ENCODE measurements at regions not wholly inside any gene's neighbourhood (a gene's known extent, or its start where the extent isn't known, plus 50 kb on each side); places are given as distances from the start of the nearest gene placed in this dataset.

DNA sequence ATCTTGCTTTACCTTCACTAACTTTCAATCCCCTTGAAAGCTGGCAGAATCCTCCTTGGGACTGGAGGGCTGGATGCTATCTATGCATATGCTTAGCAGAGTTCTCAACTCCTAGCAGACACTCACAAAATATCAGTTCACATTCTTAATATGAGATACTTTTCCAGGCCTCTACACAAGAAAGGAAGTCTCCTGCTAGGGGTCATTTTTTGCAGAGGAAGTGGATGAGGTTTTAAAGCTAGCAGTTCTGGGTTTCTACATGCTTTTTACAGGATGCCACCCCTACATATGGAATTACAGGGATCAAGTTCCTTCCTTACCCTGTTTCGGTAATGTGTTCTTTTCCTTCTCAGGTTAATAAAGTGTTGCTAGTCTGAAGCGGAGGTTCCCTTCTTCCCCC, 206.3 kb upstream of the TP63 start (continued):
- TF ChIP-seq EZH2 (IDR thresholded peaks at IDR 0.05; ENCODE audit: low read depth, unreplicated experiment) (no peak), CREB1 (CRISPR knock-in tag; IDR thresholded peaks at IDR 0.05; ENCODE audit: low read depth) (no peak), STAT1 (IDR thresholded peaks at IDR 0.05; ENCODE audit: unreplicated experiment) (no peak), EZH2phosphoT487 (IDR thresholded peaks at IDR 0.05; ENCODE audit: unreplicated experiment) (no peak), JUNB (IDR thresholded peaks at IDR 0.05; ENCODE audit: unreplicated experiment) (no peak)
- TF ChIP-seq, protein P1, sequence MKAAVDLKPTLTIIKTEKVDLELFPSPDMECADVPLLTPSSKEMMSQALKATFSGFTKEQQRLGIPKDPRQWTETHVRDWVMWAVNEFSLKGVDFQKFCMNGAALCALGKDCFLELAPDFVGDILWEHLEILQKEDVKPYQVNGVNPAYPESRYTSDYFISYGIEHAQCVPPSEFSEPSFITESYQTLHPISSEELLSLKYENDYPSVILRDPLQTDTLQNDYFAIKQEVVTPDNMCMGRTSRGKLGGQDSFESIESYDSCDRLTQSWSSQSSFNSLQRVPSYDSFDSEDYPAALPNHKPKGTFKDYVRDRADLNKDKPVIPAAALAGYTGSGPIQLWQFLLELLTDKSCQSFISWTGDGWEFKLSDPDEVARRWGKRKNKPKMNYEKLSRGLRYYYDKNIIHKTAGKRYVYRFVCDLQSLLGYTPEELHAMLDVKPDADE (IDR thresholded peaks at IDR 0.05) = no peak
- TF ChIP-seq, protein P2, sequence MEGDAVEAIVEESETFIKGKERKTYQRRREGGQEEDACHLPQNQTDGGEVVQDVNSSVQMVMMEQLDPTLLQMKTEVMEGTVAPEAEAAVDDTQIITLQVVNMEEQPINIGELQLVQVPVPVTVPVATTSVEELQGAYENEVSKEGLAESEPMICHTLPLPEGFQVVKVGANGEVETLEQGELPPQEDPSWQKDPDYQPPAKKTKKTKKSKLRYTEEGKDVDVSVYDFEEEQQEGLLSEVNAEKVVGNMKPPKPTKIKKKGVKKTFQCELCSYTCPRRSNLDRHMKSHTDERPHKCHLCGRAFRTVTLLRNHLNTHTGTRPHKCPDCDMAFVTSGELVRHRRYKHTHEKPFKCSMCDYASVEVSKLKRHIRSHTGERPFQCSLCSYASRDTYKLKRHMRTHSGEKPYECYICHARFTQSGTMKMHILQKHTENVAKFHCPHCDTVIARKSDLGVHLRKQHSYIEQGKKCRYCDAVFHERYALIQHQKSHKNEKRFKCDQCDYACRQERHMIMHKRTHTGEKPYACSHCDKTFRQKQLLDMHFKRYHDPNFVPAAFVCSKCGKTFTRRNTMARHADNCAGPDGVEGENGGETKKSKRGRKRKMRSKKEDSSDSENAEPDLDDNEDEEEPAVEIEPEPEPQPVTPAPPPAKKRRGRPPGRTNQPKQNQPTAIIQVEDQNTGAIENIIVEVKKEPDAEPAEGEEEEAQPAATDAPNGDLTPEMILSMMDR (conservative IDR thresholded peaks at IDR 0.05; ENCODE audit: low read depth in 2 of 2) = no peak

DNA sequence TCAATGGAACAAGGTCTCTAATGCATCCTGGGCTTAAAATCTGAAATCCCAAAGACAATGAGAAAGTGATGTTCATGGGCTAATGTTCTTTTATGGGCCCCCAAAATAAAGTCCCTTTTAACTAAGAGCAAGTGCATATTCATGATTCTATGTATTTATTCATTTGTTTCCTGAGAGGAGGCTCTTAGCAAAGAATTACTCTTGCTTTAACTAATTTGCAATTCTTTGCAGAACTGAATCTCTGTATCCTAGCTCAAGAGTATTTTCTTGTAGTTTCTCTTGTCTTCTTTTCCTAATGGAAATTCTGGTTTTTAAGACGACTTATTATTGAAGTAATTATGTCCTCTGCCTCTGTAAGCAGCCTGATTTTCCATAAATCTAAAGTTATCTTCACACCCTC, 202.2 kb upstream of the TP63 start:
- no peaks in the 10 kb centered on the region for H3K9me3 Mint-ChIP-seq
- no peak overlapping the region for H2AFZ ChIP-seq
- TF ChIP-seq, protein P3, sequence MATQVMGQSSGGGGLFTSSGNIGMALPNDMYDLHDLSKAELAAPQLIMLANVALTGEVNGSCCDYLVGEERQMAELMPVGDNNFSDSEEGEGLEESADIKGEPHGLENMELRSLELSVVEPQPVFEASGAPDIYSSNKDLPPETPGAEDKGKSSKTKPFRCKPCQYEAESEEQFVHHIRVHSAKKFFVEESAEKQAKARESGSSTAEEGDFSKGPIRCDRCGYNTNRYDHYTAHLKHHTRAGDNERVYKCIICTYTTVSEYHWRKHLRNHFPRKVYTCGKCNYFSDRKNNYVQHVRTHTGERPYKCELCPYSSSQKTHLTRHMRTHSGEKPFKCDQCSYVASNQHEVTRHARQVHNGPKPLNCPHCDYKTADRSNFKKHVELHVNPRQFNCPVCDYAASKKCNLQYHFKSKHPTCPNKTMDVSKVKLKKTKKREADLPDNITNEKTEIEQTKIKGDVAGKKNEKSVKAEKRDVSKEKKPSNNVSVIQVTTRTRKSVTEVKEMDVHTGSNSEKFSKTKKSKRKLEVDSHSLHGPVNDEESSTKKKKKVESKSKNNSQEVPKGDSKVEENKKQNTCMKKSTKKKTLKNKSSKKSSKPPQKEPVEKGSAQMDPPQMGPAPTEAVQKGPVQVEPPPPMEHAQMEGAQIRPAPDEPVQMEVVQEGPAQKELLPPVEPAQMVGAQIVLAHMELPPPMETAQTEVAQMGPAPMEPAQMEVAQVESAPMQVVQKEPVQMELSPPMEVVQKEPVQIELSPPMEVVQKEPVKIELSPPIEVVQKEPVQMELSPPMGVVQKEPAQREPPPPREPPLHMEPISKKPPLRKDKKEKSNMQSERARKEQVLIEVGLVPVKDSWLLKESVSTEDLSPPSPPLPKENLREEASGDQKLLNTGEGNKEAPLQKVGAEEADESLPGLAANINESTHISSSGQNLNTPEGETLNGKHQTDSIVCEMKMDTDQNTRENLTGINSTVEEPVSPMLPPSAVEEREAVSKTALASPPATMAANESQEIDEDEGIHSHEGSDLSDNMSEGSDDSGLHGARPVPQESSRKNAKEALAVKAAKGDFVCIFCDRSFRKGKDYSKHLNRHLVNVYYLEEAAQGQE (IDR thresholded peaks at IDR 0.05; ENCODE audit: unreplicated experiment) = no peak
- TF ChIP-seq CREB1 (CRISPR knock-in tag; IDR thresholded peaks at IDR 0.05; ENCODE audit: low read depth) (no peak), JUNB (IDR thresholded peaks at IDR 0.05; ENCODE audit: unreplicated experiment) (no peak), STAT1 (IDR thresholded peaks at IDR 0.05; ENCODE audit: unreplicated experiment) (no peak), EZH2 (IDR thresholded peaks at IDR 0.05; ENCODE audit: low read depth, unreplicated experiment) (no peak), EZH2phosphoT487 (IDR thresholded peaks at IDR 0.05; ENCODE audit: unreplicated experiment) (no peak), ZNF331 (CRISPR knock-in tag; IDR thresholded peaks at IDR 0.05; ENCODE audit: low read depth) (no peak)
- TF ChIP-seq, protein P2 (conservative IDR thresholded peaks at IDR 0.05; ENCODE audit: low read depth in 2 of 2) = no peak
- no peak overlapping the region for H3K4me3 Mint-ChIP-seq
- no peaks in the 10 kb centered on the region for H3K79me2 ChIP-seq (replicated peaks; ENCODE audit: insufficient read depth)
- no peaks in the 10 kb centered on the region for H4K20me1 ChIP-seq (replicated peaks; ENCODE audit: insufficient read depth)
- no peaks in the 10 kb centered on the region for H3F3A ChIP-seq (replicated peaks; ENCODE audit: low read depth)
- no peaks in the 10 kb centered on the region for H3K36me3 ChIP-seq (ENCODE audit: insufficient read depth)
- H3K9me2 ChIP-seq (ENCODE audit: insufficient read depth) = 0 out of 2 replicates have a peak, but pooled peaks cover 9% of the 10 kb centered on the region
- no peak overlapping the region for H3K4me3 ChIP-seq
- H3K4me2 ChIP-seq = peak overlapping the region; percentile 31
- H3K27me3 ChIP-seq (ENCODE audit: insufficient read depth) = no peaks in the 10 kb centered on the region
- no peak overlapping the region for H3K27ac Mint-ChIP-seq
- H3K4me1 ChIP-seq (ENCODE audit: insufficient read depth) = peaks cover 16% of the 10 kb centered on the region
- no peak for DNase-seq (ENCODE audit: low spot score)
- no peak overlapping the region for H3K27ac ChIP-seq (ENCODE audit: low read depth)
- no peak for ATAC-seq
- H3K36me3 Mint-ChIP-seq (ENCODE audit: low read depth) = 0 out of 3 replicates have a peak, but pooled peaks cover 3% of the 10 kb centered on the region
- peaks cover 2% of the 10 kb centered on the region for H3K27me3 Mint-ChIP-seq (ENCODE audit: insufficient read depth, low read depth, poor library complexity)
- peaks cover 18% of the 10 kb centered on the region for H3K4me1 Mint-ChIP-seq
